Stomach (tissue), 4 donors: ENCODE measurements at regions not wholly inside any gene's neighbourhood (a gene's known extent, or its start where the extent isn't known, plus 50 kb on each side); places are given as distances from the start of the nearest gene placed in this dataset.

Experiments used
- CTCF ChIP-seq, 7 experiments: fragments of 450-650 bp in 4 of 7; fragments of 200-600 bp in 3 of 7; sonication (generic) in 3 of 7; IDR thresholded peaks; one replicate each; pipeline ENCODE4 v1.5.1; 2016 to 2019; ENCODE audit warnings: antibody characterized with exemption in 7 of 7, control low read depth in 2 of 7, mild to moderate bottlenecking in 1 of 7
- EP300 ChIP-seq: sonication (generic); formaldehyde crosslinking; IDR thresholded peaks from one replicate; pipeline ENCODE4 v1.6.1; 2017; ENCODE audit warnings: antibody characterized with exemption
- POLR2A ChIP-seq, 4 donors: fragments of 450-650 bp; IDR thresholded peaks; one replicate each; pipeline ENCODE4 v1.6.1; 2016; ENCODE audit warnings: antibody characterized with exemption in 4 of 4, control low read depth in 2 of 4, mild to moderate bottlenecking in 1 of 4, moderate library complexity in 1 of 4
- POLR2AphosphoS5 ChIP-seq, 3 donors: sonication (generic); formaldehyde crosslinking; IDR thresholded peaks; one replicate each; pipeline ENCODE4 v1.6.1; 2016; ENCODE audit warnings: antibody characterized with exemption in 3 of 3

GRCh38 chr11:97871816-97872215, 1148.9 kb upstream of the CNTN5 start:
- TF ChIP-seq EP300 (no peak), CTCF (IDR thresholded peaks at IDR 0.05) (no peak), POLR2AphosphoS5 (IDR thresholded peaks at IDR 0.05) (no peak), POLR2A (IDR thresholded peaks at IDR 0.05) (no peak)
